HG03064 (cell line): ENCODE measurements at regions not wholly inside any gene's neighbourhood (a gene's known extent, or its start where the extent isn't known, plus 50 kb on each side); places are given as distances from the start of the nearest gene placed in this dataset.
A peak's percentile ranks its signal among the peaks of the same experiment; 100 is the strongest.

Experiments used
- ATAC-seq: cut with Tn5 transposase; IDR thresholded peaks from one replicate; pipeline ENCODE4 v1.9.1; 2021; ENCODE audit warnings: low read depth; ENCODE audit not compliant: unreplicated experiment

GRCh38 chr13:91133941-91134802, 213.3 kb upstream of the MIR17HG start:
- ATAC-seq, result peak; percentile 67

GRCh38 chr13:91134803-91135184, 212.7 kb upstream of the MIR17HG start:
- ATAC-seq, result peak; percentile 21

- no peak for ATAC-seq
Measured at GRCh38 chr13:91135376-91135775, 212.1 kb upstream of the MIR17HG start.

- ATAC-seq, result no peak
Measured at GRCh38 chr13:91135968-91136367, 211.5 kb upstream of the MIR17HG start.

GRCh38 chr13:91136806-91137205, 210.7 kb upstream of the MIR17HG start:
- no peak for ATAC-seq

GRCh38 chr13:91139232-91139631, 208.3 kb upstream of the MIR17HG start:
- no peak for ATAC-seq

GRCh38 chr13:91141543-91142061, 205.9 kb upstream of the MIR17HG start:
- no peak for ATAC-seq

GRCh38 chr13:91142572-91142971, 204.9 kb upstream of the MIR17HG start:
- no peak for ATAC-seq

GRCh38 chr13:91144054-91144453, 203.4 kb upstream of the MIR17HG start:
- ATAC-seq, result no peak

- no peak for ATAC-seq
Measured at GRCh38 chr13:91144486-91144885, 203.0 kb upstream of the MIR17HG start.

GRCh38 chr13:91145571-91146205, 201.8 kb upstream of the MIR17HG start:
- no peak for ATAC-seq

- no peak for ATAC-seq
Measured at GRCh38 chr13:91146601-91147000, 200.9 kb upstream of the MIR17HG start.

- ATAC-seq, result no peak
Measured at GRCh38 chr13:91148098-91148497, 199.4 kb upstream of the MIR17HG start.

- ATAC-seq, result no peak
Measured at GRCh38 chr13:91151921-91152320, 195.6 kb upstream of the MIR17HG start.

- no peak for ATAC-seq
Measured at GRCh38 chr13:91153372-91153771, 194.1 kb upstream of the MIR17HG start.

GRCh38 chr13:91154558-91155353, 192.7 kb upstream of the MIR17HG start:
- no peak for ATAC-seq

GRCh38 chr13:91155512-91156114, 191.9 kb upstream of the MIR17HG start:
- ATAC-seq, result no peak

GRCh38 chr13:91157273-91158016, 190.0 kb upstream of the MIR17HG start:
- ATAC-seq, result no peak

- ATAC-seq, result no peak
Measured at GRCh38 chr13:91158017-91158395, 189.5 kb upstream of the MIR17HG start.

GRCh38 chr13:91162180-91162579, 185.3 kb upstream of the MIR17HG start:
- ATAC-seq, result no peak
